ENCODE measurements at regions not wholly inside any gene's neighbourhood (a gene's known extent, or its start where the extent isn't known, plus 50 kb on each side); places are given as distances from the start of the nearest gene placed in this dataset.

GRCh38 chr7:125154930-125155329 lies 225.3 kb upstream of the POT1 start:
- Mint-ChIP-seq H3K36me3 (ENCODE audit: insufficient read depth) (no peaks in the 10 kb centered on the region), H3K4me1 (ENCODE audit: low read depth) (no peaks in the 10 kb centered on the region), H3K27ac (no peak overlapping the region), H3K9me3 (ENCODE audit: low read depth) (peaks cover 5% of the 10 kb centered on the region), H3K4me3 (ENCODE audit: low read depth) (no peak overlapping the region), H3K27me3 (no peaks in the 10 kb centered on the region)
- TF ChIP-seq, protein P1, sequence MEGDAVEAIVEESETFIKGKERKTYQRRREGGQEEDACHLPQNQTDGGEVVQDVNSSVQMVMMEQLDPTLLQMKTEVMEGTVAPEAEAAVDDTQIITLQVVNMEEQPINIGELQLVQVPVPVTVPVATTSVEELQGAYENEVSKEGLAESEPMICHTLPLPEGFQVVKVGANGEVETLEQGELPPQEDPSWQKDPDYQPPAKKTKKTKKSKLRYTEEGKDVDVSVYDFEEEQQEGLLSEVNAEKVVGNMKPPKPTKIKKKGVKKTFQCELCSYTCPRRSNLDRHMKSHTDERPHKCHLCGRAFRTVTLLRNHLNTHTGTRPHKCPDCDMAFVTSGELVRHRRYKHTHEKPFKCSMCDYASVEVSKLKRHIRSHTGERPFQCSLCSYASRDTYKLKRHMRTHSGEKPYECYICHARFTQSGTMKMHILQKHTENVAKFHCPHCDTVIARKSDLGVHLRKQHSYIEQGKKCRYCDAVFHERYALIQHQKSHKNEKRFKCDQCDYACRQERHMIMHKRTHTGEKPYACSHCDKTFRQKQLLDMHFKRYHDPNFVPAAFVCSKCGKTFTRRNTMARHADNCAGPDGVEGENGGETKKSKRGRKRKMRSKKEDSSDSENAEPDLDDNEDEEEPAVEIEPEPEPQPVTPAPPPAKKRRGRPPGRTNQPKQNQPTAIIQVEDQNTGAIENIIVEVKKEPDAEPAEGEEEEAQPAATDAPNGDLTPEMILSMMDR (IDR thresholded peaks at IDR 0.05; ENCODE audit: unreplicated experiment) = no peak
- no peak for DNase-seq (ENCODE audit: low spot score, unreplicated experiment)

DNA sequence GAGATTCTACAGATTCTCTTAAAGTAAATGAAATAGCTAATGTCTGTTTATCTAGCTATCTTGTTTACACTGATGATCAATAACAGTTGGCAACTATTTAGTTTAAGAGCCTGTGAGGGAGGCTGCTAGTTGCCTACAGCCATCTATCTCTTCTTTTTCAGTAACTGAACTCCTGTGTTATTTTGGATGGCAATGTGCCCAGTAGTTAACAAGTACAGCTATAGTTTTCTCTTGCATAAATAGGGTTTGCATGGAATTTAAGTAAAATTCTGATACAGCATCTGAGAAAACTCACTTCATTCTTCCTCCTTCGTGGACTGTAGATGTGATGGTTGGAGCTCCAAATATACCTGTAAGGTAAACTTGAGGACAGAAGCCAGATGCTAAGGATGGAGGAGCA lies 219.5 kb upstream of the POT1 start:
- H3K4me3 Mint-ChIP-seq (ENCODE audit: low read depth) = no peak overlapping the region
- H3K36me3 Mint-ChIP-seq (ENCODE audit: insufficient read depth) = no peaks in the 10 kb centered on the region
- no peak overlapping the region for H3K27ac Mint-ChIP-seq
- no peak for DNase-seq (ENCODE audit: low spot score, unreplicated experiment)
- H3K4me1 Mint-ChIP-seq (ENCODE audit: low read depth) = peaks cover 1% of the 10 kb centered on the region
- no peaks in the 10 kb centered on the region for H3K9me3 Mint-ChIP-seq (ENCODE audit: low read depth)
- TF ChIP-seq, protein P1 (IDR thresholded peaks at IDR 0.05; ENCODE audit: unreplicated experiment) = no peak
- H3K27me3 Mint-ChIP-seq = no peaks in the 10 kb centered on the region

DNA sequence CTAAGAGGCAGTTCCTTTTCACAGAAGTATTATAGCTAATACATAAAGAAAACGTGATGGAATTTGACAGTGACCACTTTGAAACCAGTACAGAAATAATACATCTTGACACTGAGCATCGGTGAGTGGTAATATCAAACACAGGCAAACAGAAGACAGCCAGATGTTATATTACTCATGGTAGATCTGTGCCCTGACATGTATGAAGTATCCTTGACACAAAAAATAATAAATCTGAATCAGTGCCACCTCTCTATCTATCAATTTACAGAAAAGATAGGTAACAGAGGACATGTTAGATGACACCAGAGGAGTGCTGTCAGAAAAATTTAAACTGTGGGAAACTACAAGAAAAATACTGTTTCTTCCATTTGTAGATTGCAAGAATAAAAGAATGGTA lies 217.4 kb upstream of the POT1 start:
- Mint-ChIP-seq H3K36me3 (ENCODE audit: insufficient read depth) (no peaks in the 10 kb centered on the region), H3K27ac (no peak overlapping the region), H3K9me3 (ENCODE audit: low read depth) (no peaks in the 10 kb centered on the region), H3K27me3 (no peaks in the 10 kb centered on the region), H3K4me1 (ENCODE audit: low read depth) (peaks cover 1% of the 10 kb centered on the region), H3K4me3 (ENCODE audit: low read depth) (no peak overlapping the region)
- TF ChIP-seq, protein P1 (IDR thresholded peaks at IDR 0.05; ENCODE audit: unreplicated experiment) = no peak
- DNase-seq (ENCODE audit: low spot score, unreplicated experiment) = no peak

DNA sequence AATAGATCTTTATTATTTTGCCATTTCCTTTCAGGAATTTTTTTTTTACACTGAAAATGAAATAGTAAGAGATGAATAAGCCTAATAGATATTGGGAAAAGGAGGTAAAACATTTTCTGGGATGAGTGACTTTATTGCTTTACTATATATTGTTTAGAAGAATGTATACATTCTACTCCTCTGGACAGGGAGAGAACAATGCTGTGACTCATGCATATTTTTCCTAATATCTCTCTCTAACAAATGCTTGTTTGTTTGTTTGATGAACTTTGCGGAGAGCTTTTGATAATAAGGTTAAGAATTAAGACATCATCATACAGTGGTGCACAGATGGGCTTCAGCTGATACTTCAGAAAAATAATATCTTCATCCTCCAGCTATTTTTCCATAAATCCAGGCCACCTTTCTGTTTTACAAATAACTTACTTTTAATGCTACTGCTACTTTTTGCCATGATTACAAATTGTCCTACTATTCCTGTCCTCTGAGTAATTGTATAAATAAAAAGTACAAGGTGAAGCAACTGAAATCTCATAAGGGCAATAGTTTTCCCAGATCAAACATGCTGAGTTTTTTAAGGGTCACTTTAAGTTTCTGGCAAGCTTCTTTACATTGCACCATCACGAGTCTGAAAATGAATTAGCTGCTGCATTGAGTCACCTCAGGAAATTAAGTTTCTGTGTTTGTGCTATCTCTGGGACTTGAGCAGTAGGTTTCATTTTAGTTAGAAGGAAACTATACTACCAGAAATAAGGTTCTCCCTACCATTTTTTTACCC lies 207.3 kb upstream of the POT1 start:
- Mint-ChIP-seq H3K36me3 (ENCODE audit: insufficient read depth) (no peaks in the 10 kb centered on the region), H3K9me3 (ENCODE audit: low read depth) (peaks cover 9% of the 10 kb centered on the region), H3K4me3 (ENCODE audit: low read depth) (no peak overlapping the region), H3K27me3 (no peaks in the 10 kb centered on the region), H3K27ac (no peak overlapping the region), H3K4me1 (ENCODE audit: low read depth) (peaks cover 9% of the 10 kb centered on the region)
- TF ChIP-seq, protein P1 (IDR thresholded peaks at IDR 0.05; ENCODE audit: unreplicated experiment) = no peak
- no peak for DNase-seq (ENCODE audit: low spot score, unreplicated experiment)

- Mint-ChIP-seq H3K27me3 (no peaks in the 10 kb centered on the region), H3K36me3 (ENCODE audit: insufficient read depth) (no peaks in the 10 kb centered on the region), H3K27ac (peak overlapping the region; percentile 5), H3K4me3 (ENCODE audit: low read depth) (no peak overlapping the region), H3K4me1 (ENCODE audit: low read depth) (peaks cover 9% of the 10 kb centered on the region), H3K9me3 (ENCODE audit: low read depth) (peaks cover 9% of the 10 kb centered on the region)
- DNase-seq (ENCODE audit: low spot score, unreplicated experiment) = no peak
- TF ChIP-seq, protein P1 (IDR thresholded peaks at IDR 0.05; ENCODE audit: unreplicated experiment) = no peak
Observed at GRCh38 chr7:125136341-125136740, 206.7 kb upstream of the POT1 start.

Data from progenitor cell of endocrine pancreas (in vitro differentiated cells).